ENCODE measurements at regions not wholly inside any gene's neighbourhood (a gene's known extent, or its start where the extent isn't known, plus 50 kb on each side); places are given as distances from the start of the nearest gene placed in this dataset.

GRCh38 chr14:106883218-106883692 lies 1356.9 kb downstream of the TMEM121 start:
- no peak for DNase-seq
